GM10248 (cell line): ENCODE measurements at regions not wholly inside any gene's neighbourhood (a gene's known extent, or its start where the extent isn't known, plus 50 kb on each side); places are given as distances from the start of the nearest gene placed in this dataset.
"Not testable (repeated sequence)": the region's sequence is repeated elsewhere in the genome, so short reads cannot be mapped to it uniquely, and the experiment has no call there.

Source experiments
- CTCF ChIA-PET: fragments of 300-600 bp; sonication (Branson Sonifier 250); formaldehyde crosslinking; extraction: SDS; loops from one replicate; lab custom pipeline; 2021; ENCODE audit warnings: antibody characterized with exemption; lab: Yijun Ruan, JAX
- POLR2A ChIA-PET: fragments of 350-650 bp; sonication (Branson Sonifier 250); formaldehyde crosslinking; extraction: SDS; loops from one replicate; lab custom pipeline; 2020; ENCODE audit warnings: antibody characterized with exemption; lab: Yijun Ruan, JAX
- DNase-seq: peaks from one replicate; pipeline ENCODE4 v3.0.0; 2012; ENCODE audit errors: extremely low spot score
- TF ChIP-seq, protein P1 (sequence below): IDR thresholded peaks from 2 replicates; pipeline ENCODE4 v1.5.1; 2012; ENCODE audit warnings: mild to moderate bottlenecking, low read depth; ENCODE audit errors: extremely low read depth, missing control alignments, control extremely low read depth

DNA sequence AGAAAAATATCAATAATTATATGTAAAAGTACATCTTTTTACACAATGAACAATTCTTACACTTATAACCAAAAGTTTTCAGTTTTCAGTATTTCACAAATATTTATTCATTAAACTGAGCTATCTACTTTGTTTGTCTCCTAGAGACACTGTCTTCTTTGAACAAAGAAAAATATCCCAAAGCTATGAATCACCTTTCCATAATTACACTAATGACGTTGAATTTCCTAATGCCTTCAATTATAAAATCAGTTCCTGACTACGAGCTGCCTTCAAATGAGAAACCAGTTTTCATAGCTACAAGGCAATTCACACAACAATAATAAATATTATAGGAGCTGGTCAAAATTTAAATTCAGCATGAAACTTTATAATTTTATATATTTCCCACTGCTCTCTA lies 201.8 kb upstream of the BRINP3 start:
- TF ChIP-seq, protein P1, sequence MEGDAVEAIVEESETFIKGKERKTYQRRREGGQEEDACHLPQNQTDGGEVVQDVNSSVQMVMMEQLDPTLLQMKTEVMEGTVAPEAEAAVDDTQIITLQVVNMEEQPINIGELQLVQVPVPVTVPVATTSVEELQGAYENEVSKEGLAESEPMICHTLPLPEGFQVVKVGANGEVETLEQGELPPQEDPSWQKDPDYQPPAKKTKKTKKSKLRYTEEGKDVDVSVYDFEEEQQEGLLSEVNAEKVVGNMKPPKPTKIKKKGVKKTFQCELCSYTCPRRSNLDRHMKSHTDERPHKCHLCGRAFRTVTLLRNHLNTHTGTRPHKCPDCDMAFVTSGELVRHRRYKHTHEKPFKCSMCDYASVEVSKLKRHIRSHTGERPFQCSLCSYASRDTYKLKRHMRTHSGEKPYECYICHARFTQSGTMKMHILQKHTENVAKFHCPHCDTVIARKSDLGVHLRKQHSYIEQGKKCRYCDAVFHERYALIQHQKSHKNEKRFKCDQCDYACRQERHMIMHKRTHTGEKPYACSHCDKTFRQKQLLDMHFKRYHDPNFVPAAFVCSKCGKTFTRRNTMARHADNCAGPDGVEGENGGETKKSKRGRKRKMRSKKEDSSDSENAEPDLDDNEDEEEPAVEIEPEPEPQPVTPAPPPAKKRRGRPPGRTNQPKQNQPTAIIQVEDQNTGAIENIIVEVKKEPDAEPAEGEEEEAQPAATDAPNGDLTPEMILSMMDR = no peak
- ChIA-PET CTCF (no interaction called here), POLR2A (interaction anchor here (0.6 kb wide), 1 partner anchor 23 kb away, joined by 7 read pairs; no protein-coding TSS in a partner anchor)
- DNase-seq = no peak

DNA sequence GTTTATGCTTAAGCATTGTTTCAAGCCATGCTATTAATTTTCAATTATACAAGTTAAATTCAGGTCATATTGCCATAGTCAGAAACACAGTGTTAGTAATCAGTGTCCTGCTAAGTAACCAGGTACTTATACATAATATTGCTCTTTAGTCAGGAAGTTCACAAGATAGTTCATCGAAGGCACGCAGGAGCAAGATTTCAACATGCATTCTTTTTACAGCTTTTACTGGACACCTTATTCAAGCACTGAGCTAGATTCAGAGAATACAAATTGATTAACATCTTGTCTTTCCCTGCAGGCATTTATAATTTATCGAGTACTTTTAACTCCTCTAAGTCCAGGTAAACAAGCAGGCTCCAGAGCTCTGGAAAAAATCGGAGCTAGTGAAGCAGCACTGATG lies 202.3 kb upstream of the BRINP3 start:
- DNase-seq = no peak
- TF ChIP-seq, protein P1 = no peak
- ChIA-PET CTCF (interaction anchor here (1.0 kb wide), 1 partner anchor 31 kb away, joined by 4 read pairs; no protein-coding TSS in a partner anchor), POLR2A (interaction anchor here (0.6 kb wide), 1 partner anchor 23 kb away, joined by 7 read pairs; no protein-coding TSS in a partner anchor)

DNA sequence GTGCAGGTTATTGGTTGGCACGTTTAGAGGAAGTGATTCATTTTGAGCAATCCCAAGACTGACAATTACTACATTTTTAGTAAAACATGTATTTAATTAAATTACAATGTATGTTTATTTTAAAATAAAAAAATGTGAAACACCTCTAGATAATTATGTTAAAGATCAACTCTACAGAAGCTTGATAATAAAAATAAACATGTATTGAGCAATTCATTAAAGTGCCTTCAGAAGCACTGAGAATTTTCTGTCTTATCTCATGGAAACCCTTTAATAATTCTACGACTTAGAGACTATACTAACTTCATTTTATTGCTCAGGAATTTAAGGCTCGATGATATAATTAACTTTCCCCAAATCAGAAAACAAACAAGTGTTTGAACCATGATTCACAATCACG lies 208.0 kb upstream of the BRINP3 start:
- DNase-seq = no peak
- TF ChIP-seq, protein P1 = no peak
- ChIA-PET POLR2A (no interaction called here), CTCF (no interaction called here)

DNA sequence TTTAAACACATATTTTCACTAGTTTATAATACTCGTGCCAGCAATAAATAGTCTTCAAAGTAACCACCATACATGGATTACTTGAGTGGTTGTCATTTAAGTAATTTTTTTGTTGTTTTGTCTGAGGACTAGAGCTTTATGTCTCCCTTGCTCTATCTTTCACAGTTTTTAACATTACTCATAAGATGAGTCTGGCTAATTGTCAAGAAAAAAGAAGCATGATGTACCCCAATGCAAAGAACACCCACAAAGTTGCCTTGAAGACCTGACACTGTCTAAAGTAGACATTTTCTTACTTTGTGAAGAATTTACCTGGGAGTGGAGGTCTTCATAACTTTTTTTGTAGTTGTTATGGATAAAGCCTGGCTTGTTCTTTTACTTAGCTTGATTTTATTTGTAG lies 210.4 kb upstream of the BRINP3 start:
- no peak for DNase-seq
- TF ChIP-seq, protein P1 = no peak
- ChIA-PET POLR2A (no interaction called here), CTCF (interaction anchor here (1.9 kb wide), 1 partner anchor 16 kb away, joined by 5 read pairs; no protein-coding TSS in a partner anchor)

DNA sequence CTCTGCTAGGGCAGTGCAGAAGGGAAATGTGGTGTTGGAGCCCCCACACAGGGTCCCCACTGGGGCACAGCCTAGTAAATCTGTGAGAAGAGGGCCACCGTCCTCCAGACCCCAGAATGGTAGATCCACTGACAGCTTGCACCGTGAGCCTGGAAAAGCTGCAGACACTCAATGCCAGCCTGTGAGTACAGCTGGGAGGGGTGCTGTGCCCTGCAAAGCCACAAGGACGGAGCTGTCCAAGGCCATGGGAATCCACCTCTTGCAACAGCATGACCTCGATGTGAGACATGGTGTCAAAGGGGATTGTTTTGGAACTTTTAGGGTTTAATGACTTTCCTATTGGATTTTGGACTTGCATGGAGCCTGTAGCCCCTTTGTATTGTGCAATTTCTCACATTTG lies 220.8 kb upstream of the BRINP3 start:
- DNase-seq, CTCF ChIA-PET, POLR2A ChIA-PET: not testable (repeated sequence)

DNA sequence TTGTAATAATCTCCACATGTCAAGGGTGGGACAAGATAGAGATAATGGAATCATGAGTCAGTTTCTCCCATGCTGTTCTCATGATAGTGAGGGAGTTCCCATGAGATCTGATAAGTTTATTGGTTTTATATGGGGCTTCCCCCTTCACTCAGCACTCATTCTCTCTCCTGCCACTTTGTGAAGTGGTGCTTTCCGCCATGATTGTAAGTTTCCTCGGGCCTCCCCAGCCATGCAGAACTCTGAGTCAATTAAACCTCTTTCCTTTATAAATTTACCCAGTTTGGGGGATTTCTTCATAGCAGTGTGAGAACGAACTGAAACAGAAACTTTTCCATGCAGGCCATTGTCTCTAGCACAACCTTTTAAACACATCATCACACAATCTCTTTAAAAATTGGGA lies 221.5 kb upstream of the BRINP3 start:
- CTCF ChIA-PET = no interaction called here

DNA sequence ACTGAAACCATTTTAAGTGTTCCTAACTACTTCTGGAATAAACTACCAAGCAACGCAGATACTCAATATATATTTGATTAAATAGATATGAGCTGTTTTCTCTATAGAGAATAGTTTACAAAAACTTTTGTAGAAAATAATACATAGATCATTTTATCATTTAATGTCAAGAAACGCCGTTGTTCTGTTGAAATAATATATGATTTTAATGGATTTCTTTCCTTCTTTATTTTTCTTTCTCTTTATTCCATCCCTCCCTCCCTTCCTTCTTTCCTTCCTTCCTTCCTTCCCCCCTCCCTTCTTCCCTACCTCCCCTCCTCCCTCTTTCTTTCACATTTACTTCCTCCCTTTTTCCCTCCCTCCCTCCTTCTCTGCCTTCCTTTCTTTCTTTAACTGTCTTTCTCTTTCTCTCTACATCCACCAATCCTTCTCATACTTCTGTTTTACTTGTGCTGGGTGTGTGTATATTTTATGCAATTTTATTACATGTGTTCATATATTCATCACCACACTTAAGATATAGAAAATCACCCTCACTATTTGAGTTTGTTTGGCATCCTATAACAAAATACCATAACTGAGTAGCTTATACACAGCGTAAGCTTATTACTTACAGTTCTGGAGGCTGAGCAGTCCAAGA lies 230.9 kb upstream of the BRINP3 start:
- POLR2A ChIA-PET = no interaction called here
- TF ChIP-seq, protein P1 = no peak
- DNase-seq = no peak
- CTCF ChIA-PET = interaction anchor here (2.4 kb wide), 1 partner anchor 8 kb away, joined by 5 read pairs; no protein-coding TSS in a partner anchor

More for the DNA sequence above, 221.5 kb upstream of the BRINP3 start:
- TF ChIP-seq, protein P1 = no peak
- no peak for DNase-seq
- POLR2A ChIA-PET = no interaction called here
